OCI-LY7 (cell line): ENCODE measurements at regions not wholly inside any gene's neighbourhood (a gene's known extent, or its start where the extent isn't known, plus 50 kb on each side); places are given as distances from the start of the nearest gene placed in this dataset.

ENCODE experiments used
- EZH2phosphoT487 ChIP-seq: fragments of 200-600 bp; sonication (generic); IDR thresholded peaks from 2 replicates; pipeline ENCODE4 v1.6.1; 2018; ENCODE audit warnings: low read depth, borderline replicate concordance, mild to moderate bottlenecking, mixed run types, antibody characterized with exemption, low read length, moderate library complexity, mixed read lengths
- TF ChIP-seq, protein P1 (sequence below): fragments of 200-600 bp; sonication (generic); conservative IDR thresholded peaks from 2 replicates; pipeline ENCODE4 v1.5.1; 2014; ENCODE audit warnings: mild to moderate bottlenecking, antibody characterized with exemption, low read length, moderate library complexity, mixed read lengths

DNA sequence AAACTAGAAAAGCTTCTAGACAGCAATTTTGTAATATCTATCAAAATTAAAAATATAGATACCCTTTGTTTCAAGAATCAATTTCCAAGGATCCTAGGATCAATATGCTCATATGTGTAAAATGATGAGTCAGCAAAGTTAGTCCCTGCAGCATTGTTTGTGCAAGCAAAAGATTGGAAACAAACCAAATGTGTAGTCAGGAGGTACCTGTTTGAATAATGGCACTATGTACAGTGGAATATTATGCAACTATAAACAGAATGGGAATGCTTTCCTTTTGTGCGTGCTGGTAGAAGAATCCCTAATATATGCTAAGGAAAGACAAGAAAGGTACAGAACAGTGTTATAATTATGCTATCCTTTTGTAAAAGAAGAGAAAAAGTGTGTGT lies 58.5 kb upstream of the PJA2 start:
- TF ChIP-seq, protein P1, sequence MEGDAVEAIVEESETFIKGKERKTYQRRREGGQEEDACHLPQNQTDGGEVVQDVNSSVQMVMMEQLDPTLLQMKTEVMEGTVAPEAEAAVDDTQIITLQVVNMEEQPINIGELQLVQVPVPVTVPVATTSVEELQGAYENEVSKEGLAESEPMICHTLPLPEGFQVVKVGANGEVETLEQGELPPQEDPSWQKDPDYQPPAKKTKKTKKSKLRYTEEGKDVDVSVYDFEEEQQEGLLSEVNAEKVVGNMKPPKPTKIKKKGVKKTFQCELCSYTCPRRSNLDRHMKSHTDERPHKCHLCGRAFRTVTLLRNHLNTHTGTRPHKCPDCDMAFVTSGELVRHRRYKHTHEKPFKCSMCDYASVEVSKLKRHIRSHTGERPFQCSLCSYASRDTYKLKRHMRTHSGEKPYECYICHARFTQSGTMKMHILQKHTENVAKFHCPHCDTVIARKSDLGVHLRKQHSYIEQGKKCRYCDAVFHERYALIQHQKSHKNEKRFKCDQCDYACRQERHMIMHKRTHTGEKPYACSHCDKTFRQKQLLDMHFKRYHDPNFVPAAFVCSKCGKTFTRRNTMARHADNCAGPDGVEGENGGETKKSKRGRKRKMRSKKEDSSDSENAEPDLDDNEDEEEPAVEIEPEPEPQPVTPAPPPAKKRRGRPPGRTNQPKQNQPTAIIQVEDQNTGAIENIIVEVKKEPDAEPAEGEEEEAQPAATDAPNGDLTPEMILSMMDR = no peak
- TF ChIP-seq EZH2phosphoT487 = no peak
